Kidney epithelial cell (primary cell): ENCODE measurements at regions not wholly inside any gene's neighbourhood (a gene's known extent, or its start where the extent isn't known, plus 50 kb on each side); places are given as distances from the start of the nearest gene placed in this dataset.

Experiments used
- DNase-seq: peaks from one replicate; pipeline ENCODE4 v3.0.0-alpha.2; 2010; ENCODE audit warnings: low read depth
- H3K27me3 ChIP-seq: 2 replicates; pipeline ENCODE4 v1.6.0; 2011; ENCODE audit warnings: low read length; ENCODE audit not compliant: control insufficient read depth, insufficient read depth
- H3K36me3 ChIP-seq: 2 replicates; pipeline ENCODE4 v1.5.1; 2011; ENCODE audit warnings: low read length; ENCODE audit not compliant: control insufficient read depth, insufficient read depth
- H3K4me3 ChIP-seq: 2 replicates; pipeline ENCODE4 v1.5.1; 2011; ENCODE audit warnings: low read depth, mild to moderate bottlenecking, control low read depth, low read length
- CTCF ChIP-seq: IDR thresholded peaks from 2 replicates; pipeline ENCODE4 v1.5.1; 2011; ENCODE audit warnings: mild to moderate bottlenecking, moderate library complexity, low read length, control low read depth, inconsistent platforms; ENCODE audit not compliant: insufficient read depth, poor library complexity, severe bottlenecking

GRCh38 chr5:97854871-97855762 is 672.1 kb upstream of the RIOK2 start:
- peak; percentile 14 for DNase-seq
- no peaks in the 10 kb centered on the region for H3K27me3 ChIP-seq
- no peaks in the 10 kb centered on the region for H3K36me3 ChIP-seq
- no peak overlapping the region for H3K4me3 ChIP-seq
- TF ChIP-seq CTCF: no peak

GRCh38 chr5:97874491-97874890 is 691.4 kb upstream of the RIOK2 start:
- Histone ChIP-seq H3K4me3 (no peak overlapping the region), H3K36me3 (no peaks in the 10 kb centered on the region), H3K27me3 (no peaks in the 10 kb centered on the region)
- no peak for DNase-seq
- no peak for TF ChIP-seq CTCF

- no peaks in the 10 kb centered on the region for H3K27me3 ChIP-seq
- no peak for TF ChIP-seq CTCF
- no peak for DNase-seq
- H3K4me3 ChIP-seq: no peak overlapping the region
- no peaks in the 10 kb centered on the region for H3K36me3 ChIP-seq
Observed at GRCh38 chr5:97876272-97876671, 693.2 kb upstream of the RIOK2 start.

- no peaks in the 10 kb centered on the region for H3K36me3 ChIP-seq
- no peak overlapping the region for H3K4me3 ChIP-seq
- no peaks in the 10 kb centered on the region for H3K27me3 ChIP-seq
- no peak for TF ChIP-seq CTCF
- DNase-seq: no peak
Observed at GRCh38 chr5:97877588-97877987, 694.5 kb upstream of the RIOK2 start.

GRCh38 chr5:97888439-97888838 is 705.4 kb upstream of the RIOK2 start:
- DNase-seq: no peak
- no peak for TF ChIP-seq CTCF
- Histone ChIP-seq H3K27me3 (no peaks in the 10 kb centered on the region), H3K4me3 (no peak overlapping the region), H3K36me3 (no peaks in the 10 kb centered on the region)

- no peak overlapping the region for H3K4me3 ChIP-seq
- no peak for DNase-seq
- no peaks in the 10 kb centered on the region for H3K27me3 ChIP-seq
- no peak for TF ChIP-seq CTCF
- no peaks in the 10 kb centered on the region for H3K36me3 ChIP-seq
Observed at GRCh38 chr5:97891971-97892370, 708.9 kb upstream of the RIOK2 start.
